ENCODE measurements at regions not wholly inside any gene's neighbourhood (a gene's known extent, or its start where the extent isn't known, plus 50 kb on each side); places are given as distances from the start of the nearest gene placed in this dataset.

- TF ChIP-seq USF2 (IDR thresholded peaks at IDR 0.05) (no peak), CTCF (IDR thresholded peaks at IDR 0.05) (no peak), POLR2A (IDR thresholded peaks at IDR 0.05; ENCODE audit: low read length) (no peak), RFX5 (IDR thresholded peaks at IDR 0.05) (no peak), ZSCAN20 (CRISPR knock-in tag; IDR thresholded peaks at IDR 0.05) (no peak)
Measured at GRCh38 chr5:128736553-128736952, 198.5 kb upstream of the FBN2 start.
